ENCODE measurements at regions not wholly inside any gene's neighbourhood (a gene's known extent, or its start where the extent isn't known, plus 50 kb on each side); places are given as distances from the start of the nearest gene placed in this dataset.
"Not testable (repeated sequence)": the region's sequence is repeated elsewhere in the genome, so short reads cannot be mapped to it uniquely, and the experiment has no call there.

- DNase-seq = no peak
Measured at GRCh38 chr12:47311568-47311967, 231.8 kb upstream of the AMIGO2 start.

GRCh38 chr12:47311010-47311409 is 231.3 kb upstream of the AMIGO2 start:
- no peak for DNase-seq

GRCh38 chr12:47308672-47309071 is 228.9 kb upstream of the AMIGO2 start:
- no peak for DNase-seq

- DNase-seq = no peak
Measured at GRCh38 chr12:47307680-47308399, 228.1 kb upstream of the AMIGO2 start.

GRCh38 chr12:47306773-47307679 is 227.3 kb upstream of the AMIGO2 start:
- DNase-seq = not testable (repeated sequence)

GRCh38 chr12:47306130-47306529 is 226.4 kb upstream of the AMIGO2 start:
- DNase-seq = no peak

- no peak for DNase-seq
Measured at GRCh38 chr12:47305464-47305863, 225.7 kb upstream of the AMIGO2 start.

GRCh38 chr12:47303995-47304560 is 224.3 kb upstream of the AMIGO2 start:
- no peak for DNase-seq

GRCh38 chr12:47303207-47303606 is 223.4 kb upstream of the AMIGO2 start:
- DNase-seq = no peak

- peak in 6 of 56 donors; percentile 3 to 47 (median 16) for DNase-seq
Measured at GRCh38 chr12:47302111-47302671, 222.4 kb upstream of the AMIGO2 start.

GRCh38 chr12:47299586-47299985 is 219.8 kb upstream of the AMIGO2 start:
- DNase-seq = no peak

GRCh38 chr12:47297993-47298392 is 218.2 kb upstream of the AMIGO2 start:
- no peak for DNase-seq

GRCh38 chr12:47296828-47297227 is 217.1 kb upstream of the AMIGO2 start:
- no peak for DNase-seq

GRCh38 chr12:47293406-47293805 is 213.6 kb upstream of the AMIGO2 start:
- DNase-seq = no peak

GRCh38 chr12:47286676-47287075 is 206.9 kb upstream of the AMIGO2 start:
- no peak for DNase-seq
